GM13976 (cell line): ENCODE measurements at regions not wholly inside any gene's neighbourhood (a gene's known extent, or its start where the extent isn't known, plus 50 kb on each side); places are given as distances from the start of the nearest gene placed in this dataset.

Experiments
- DNase-seq: peaks from one replicate; pipeline ENCODE4 v3.0.0; 2012; ENCODE audit warnings: low spot score
- in situ Hi-C: fragments of 300-500 bp; cut with MboI; formaldehyde crosslinking; loops from one replicate; pipeline ENCODE4 v1.12.0; 2022; ENCODE audit warnings: low sequenced_read_pairs, mixed read lengths, inconsistent platforms; ENCODE audit not compliant: unreplicated experiment
- TF ChIP-seq, protein P1 (sequence below): IDR thresholded peaks from 2 replicates; pipeline ENCODE4 v1.5.1; 2012; ENCODE audit warnings: borderline replicate concordance, mild to moderate bottlenecking; ENCODE audit not compliant: insufficient read depth; ENCODE audit errors: extremely low read depth, missing control alignments, control extremely low read depth

- no peak for DNase-seq
- in situ Hi-C loops = no loop called here
- TF ChIP-seq, protein P1, sequence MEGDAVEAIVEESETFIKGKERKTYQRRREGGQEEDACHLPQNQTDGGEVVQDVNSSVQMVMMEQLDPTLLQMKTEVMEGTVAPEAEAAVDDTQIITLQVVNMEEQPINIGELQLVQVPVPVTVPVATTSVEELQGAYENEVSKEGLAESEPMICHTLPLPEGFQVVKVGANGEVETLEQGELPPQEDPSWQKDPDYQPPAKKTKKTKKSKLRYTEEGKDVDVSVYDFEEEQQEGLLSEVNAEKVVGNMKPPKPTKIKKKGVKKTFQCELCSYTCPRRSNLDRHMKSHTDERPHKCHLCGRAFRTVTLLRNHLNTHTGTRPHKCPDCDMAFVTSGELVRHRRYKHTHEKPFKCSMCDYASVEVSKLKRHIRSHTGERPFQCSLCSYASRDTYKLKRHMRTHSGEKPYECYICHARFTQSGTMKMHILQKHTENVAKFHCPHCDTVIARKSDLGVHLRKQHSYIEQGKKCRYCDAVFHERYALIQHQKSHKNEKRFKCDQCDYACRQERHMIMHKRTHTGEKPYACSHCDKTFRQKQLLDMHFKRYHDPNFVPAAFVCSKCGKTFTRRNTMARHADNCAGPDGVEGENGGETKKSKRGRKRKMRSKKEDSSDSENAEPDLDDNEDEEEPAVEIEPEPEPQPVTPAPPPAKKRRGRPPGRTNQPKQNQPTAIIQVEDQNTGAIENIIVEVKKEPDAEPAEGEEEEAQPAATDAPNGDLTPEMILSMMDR = no peak
These were observed 454.0 kb upstream of the TBX3 start for GRCh38 chr12:115137812-115138521.

DNA sequence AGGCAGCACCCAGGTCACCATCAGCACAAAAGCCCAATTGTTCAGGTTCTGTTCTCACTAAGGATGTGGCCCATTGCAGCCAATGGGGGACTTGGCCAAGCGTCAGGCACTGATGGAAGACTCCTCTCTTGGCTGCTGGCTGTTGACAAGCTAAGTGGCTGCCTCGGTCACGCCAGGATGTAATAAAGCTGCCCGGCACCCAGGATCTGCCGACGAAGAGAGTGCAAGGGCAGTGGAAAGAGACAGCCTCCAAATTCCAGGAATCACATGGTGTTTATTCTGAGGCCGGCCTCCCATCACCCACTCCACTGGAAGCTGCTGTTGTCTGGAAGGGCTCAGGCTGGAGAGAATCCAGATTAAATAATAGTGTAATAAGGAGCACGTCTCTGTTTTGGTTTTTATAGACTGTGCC, 451.8 kb upstream of the TBX3 start:
- TF ChIP-seq, protein P1 = no peak
- no peak for DNase-seq
- in situ Hi-C loops = no loop called here

- DNase-seq = no peak
- TF ChIP-seq, protein P1 = no peak
- in situ Hi-C loops = no loop called here
These were observed 450.3 kb upstream of the TBX3 start for GRCh38 chr12:115134298-115134697.

DNA sequence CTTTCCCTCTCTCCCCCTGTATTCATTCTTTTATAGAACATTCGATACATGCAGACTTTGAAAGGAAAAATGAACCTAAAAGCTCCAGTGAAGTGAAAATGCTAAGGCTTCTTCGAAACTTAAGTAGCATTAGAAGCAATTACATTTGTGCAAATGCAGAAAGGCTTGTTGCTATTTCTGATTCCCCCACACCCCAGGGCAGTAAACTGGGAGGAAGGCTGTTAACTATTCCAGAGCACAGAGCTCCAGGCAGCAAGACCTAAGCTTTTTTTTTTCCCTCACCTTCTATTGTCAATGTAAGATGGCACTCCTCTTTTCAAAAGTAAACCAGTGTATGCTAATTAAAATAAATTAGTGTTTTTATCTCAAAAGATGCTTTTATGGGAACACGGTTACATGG, 448.9 kb upstream of the TBX3 start:
- in situ Hi-C loops = no loop called here
- TF ChIP-seq, protein P1 = no peak
- DNase-seq = no peak

GRCh38 chr12:115132145-115132544, 448.2 kb upstream of the TBX3 start:
- DNase-seq = no peak
- in situ Hi-C loops = no loop called here
- TF ChIP-seq, protein P1 = no peak

DNA sequence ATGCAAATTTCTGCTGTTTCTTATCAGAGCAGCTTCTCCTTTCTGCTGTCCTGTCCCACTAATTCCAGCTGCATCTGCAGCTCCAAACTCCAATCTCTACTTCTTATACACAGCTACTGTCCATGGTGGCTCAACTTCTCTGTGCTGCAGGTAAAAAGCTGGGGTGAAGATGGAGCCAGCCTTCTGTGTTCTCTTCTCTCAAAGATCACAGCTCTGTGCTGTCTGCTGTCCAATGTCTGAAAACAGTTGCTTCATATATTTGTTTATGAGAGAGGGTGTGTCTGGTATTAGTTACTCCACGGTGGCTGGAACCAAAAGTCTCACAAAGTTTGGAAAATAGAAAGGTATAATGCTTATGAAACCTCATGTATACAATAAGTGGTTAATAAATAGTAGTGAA, 445.8 kb upstream of the TBX3 start:
- TF ChIP-seq, protein P1 = no peak
- DNase-seq = no peak
- in situ Hi-C loops = no loop called here
